H1 (cell line): ENCODE measurements at regions not wholly inside any gene's neighbourhood (a gene's known extent, or its start where the extent isn't known, plus 50 kb on each side); places are given as distances from the start of the nearest gene placed in this dataset.

Source experiments
- CTCF ChIA-PET: fragments of 300-600 bp; sonication (Branson Sonifier 250); formaldehyde crosslinking; loops from one replicate; lab custom pipeline; 2021; ENCODE audit not compliant: partially characterized antibody; lab: Charles Lee
- POLR2A ChIA-PET: fragments of 300-600 bp; sonication (Branson Sonifier 250); formaldehyde crosslinking; loops from one replicate; lab custom pipeline; 2021; ENCODE audit warnings: inconsistent platforms; ENCODE audit not compliant: partially characterized antibody; lab: Charles Lee
- DNase-seq, 2 experiments: peaks; one replicate each; pipeline versions ENCODE4 v3.0.0 to v3.0.0-alpha.2; 2010 to 2022; ENCODE audit warnings: low spot score in 2 of 2, low read depth in 1 of 2, mixed read lengths in 1 of 2
- FAIRE-seq: peaks from 2 replicates; lab custom pipeline; 2011; peaks lifted over from hg19 to GRCh38; lab: Jason Lieb, UNC
- H2AFZ ChIP-seq: 2 replicates; pipeline ENCODE4 v1.8.1; 2012; ENCODE audit warnings: low read length, inconsistent platforms
- H2AK5ac ChIP-seq: 2 replicates; pipeline ENCODE4 v1.6.1; 2013; ENCODE audit warnings: low read depth, low read length
- H2BK120ac ChIP-seq: replicated peaks from 2 replicates; pipeline ENCODE3; 2013; ENCODE audit warnings: low read depth, low read length, inconsistent platforms
- H2BK12ac ChIP-seq: 2 replicates; pipeline ENCODE4 v1.6.1; 2013; ENCODE audit warnings: low read depth, low read length
- H2BK15ac ChIP-seq: 2 replicates; pipeline ENCODE4 v1.6.1; 2013; ENCODE audit warnings: low read length
- H2BK20ac ChIP-seq: 2 replicates; pipeline ENCODE4 v1.6.1; 2013; ENCODE audit warnings: low read length
- H2BK5ac ChIP-seq: 2 replicates; pipeline ENCODE4 v1.6.1; 2013; ENCODE audit warnings: low read depth, low read length
- H3K14ac ChIP-seq: 2 replicates; pipeline ENCODE4 v1.6.1; 2013; ENCODE audit warnings: inconsistent platforms; ENCODE audit not compliant: insufficient read length
- H3K18ac ChIP-seq: 2 replicates; pipeline ENCODE4 v1.6.1; 2013; ENCODE audit warnings: low read length; ENCODE audit errors: extremely low read depth
- H3K23ac ChIP-seq: 2 replicates; pipeline ENCODE4 v1.6.1; 2013; ENCODE audit warnings: inconsistent platforms; ENCODE audit not compliant: insufficient read length
- H3K23me2 ChIP-seq: 2 replicates; pipeline ENCODE4 v1.6.1; 2013; ENCODE audit warnings: low read depth, low read length
- H3K27ac ChIP-seq: 2 replicates; pipeline ENCODE4 v1.6.1; 2011; ENCODE audit warnings: low read depth, low read length, inconsistent platforms
- H3K27me3 ChIP-seq, 4 experiments: replicated peaks in 1 of 4; 1 replicate in 1 of 4; 2 replicates in 3 of 4; pipeline versions ENCODE4 v1.6.1 to v1.8.1; 2011 to 2013; ENCODE audit warnings: low read length in 3 of 4, mild to moderate bottlenecking in 3 of 4, inconsistent platforms in 2 of 4, mixed read lengths in 2 of 4, moderate library complexity in 1 of 4; ENCODE audit not compliant: control insufficient read depth in 3 of 4, insufficient read depth in 3 of 4; ENCODE audit errors: extremely low read depth in 1 of 4
- H3K36me3 ChIP-seq, 4 experiments: 2 replicates each; pipeline versions ENCODE4 v1.6.1 to v1.8.1; 2011 to 2013; ENCODE audit warnings: mild to moderate bottlenecking in 4 of 4, low read length in 3 of 4, moderate library complexity in 2 of 4, control low read depth in 1 of 4, inconsistent platforms in 1 of 4; ENCODE audit not compliant: insufficient read depth in 4 of 4, control insufficient read depth in 2 of 4
- H3K4ac ChIP-seq: replicated peaks from 2 replicates; pipeline ENCODE3; 2013; ENCODE audit warnings: low read length, low read depth, mixed read lengths, inconsistent platforms; ENCODE audit not compliant: insufficient read length
- H3K4me1 ChIP-seq, 4 experiments: replicated peaks in 1 of 4; 1 replicate in 1 of 4; 2 replicates in 3 of 4; pipeline versions ENCODE4 v1.6.1 to v1.8.1; 2011 to 2013; ENCODE audit warnings: low read length in 3 of 4, inconsistent platforms in 2 of 4, mixed read lengths in 1 of 4; ENCODE audit not compliant: insufficient read depth in 4 of 4, control insufficient read depth in 3 of 4
- H3K4me2 ChIP-seq, 2 experiments: 2 replicates each; pipeline versions ENCODE4 v1.6.1 to v1.8.1; 2011 to 2013; ENCODE audit warnings: low read depth in 2 of 2, low read length in 2 of 2, control low read depth in 1 of 2, inconsistent platforms in 1 of 2, mild to moderate bottlenecking in 1 of 2; ENCODE audit not compliant: insufficient read depth in 1 of 2
- H3K4me3 ChIP-seq, 4 experiments: fragments of 200-600, 300-600 bp in 1 of 4; sonication (generic), shearing (Covaris generic), sonication (Bioruptor Twin) in 1 of 4; 2 replicates each; pipeline versions ENCODE4 v1.5.1 to v1.8.1; 2011 to 2016; ENCODE audit warnings: low read length in 4 of 4, low read depth in 3 of 4, control low read depth in 2 of 4, inconsistent platforms in 2 of 4, mild to moderate bottlenecking in 2 of 4, mixed read lengths in 1 of 4, moderate library complexity in 1 of 4; ENCODE audit not compliant: insufficient read depth in 2 of 4; ENCODE audit errors: extremely low read depth in 1 of 4
- H3K56ac ChIP-seq: replicated peaks from 2 replicates; pipeline ENCODE3; 2013; ENCODE audit warnings: low read depth, mild to moderate bottlenecking, mixed read lengths, low read length, inconsistent platforms; ENCODE audit not compliant: insufficient read length
- H3K79me1 ChIP-seq: 2 replicates; pipeline ENCODE4 v1.6.1; 2013; ENCODE audit warnings: low read depth, low read length, control low read depth
- H3K79me2 ChIP-seq, 2 experiments: 2 replicates each; pipeline versions ENCODE4 v1.6.1 to v1.8.1; 2012 to 2013; ENCODE audit warnings: low read length in 2 of 2, mild to moderate bottlenecking in 2 of 2, inconsistent platforms in 1 of 2; ENCODE audit not compliant: insufficient read depth in 2 of 2, control insufficient read depth in 1 of 2
- H3K9ac ChIP-seq, 4 experiments: replicated peaks in 1 of 4; 1 replicate in 1 of 4; 2 replicates in 3 of 4; pipeline versions ENCODE4 v1.6.1 to v1.8.1; 2011 to 2013; ENCODE audit warnings: low read depth in 3 of 4, low read length in 3 of 4, control low read depth in 2 of 4, mild to moderate bottlenecking in 2 of 4, moderate library complexity in 2 of 4, inconsistent platforms in 1 of 4; ENCODE audit errors: extremely low read depth in 1 of 4
- H3K9me3 ChIP-seq, 2 experiments: 2 replicates each; pipeline versions ENCODE4 v1.6.1 to v1.8.1; 2012 to 2013; ENCODE audit warnings: mild to moderate bottlenecking in 2 of 2, moderate library complexity in 2 of 2, control low read depth in 1 of 2, inconsistent platforms in 1 of 2, low read depth in 1 of 2, low read length in 1 of 2, mixed read lengths in 1 of 2; ENCODE audit not compliant: insufficient read depth in 2 of 2
- H4K20me1 ChIP-seq, 2 experiments: replicated peaks in 1 of 2; 2 replicates each; pipeline versions ENCODE3 to v1.8.1; 2011 to 2013; ENCODE audit warnings: inconsistent platforms in 2 of 2, low read length in 2 of 2, mild to moderate bottlenecking in 1 of 2; ENCODE audit not compliant: insufficient read depth in 2 of 2, control insufficient read depth in 1 of 2
- H4K5ac ChIP-seq: 2 replicates; pipeline ENCODE4 v1.6.1; 2013; ENCODE audit warnings: low read length, low read depth, mixed read lengths, inconsistent platforms; ENCODE audit not compliant: insufficient read length
- H4K8ac ChIP-seq: 2 replicates; pipeline ENCODE4 v1.8.0; 2013; ENCODE audit warnings: mild to moderate bottlenecking, moderate library complexity, low read length, inconsistent platforms; ENCODE audit not compliant: insufficient read depth; ENCODE audit errors: extremely low read depth
- H4K91ac ChIP-seq: replicated peaks from 2 replicates; pipeline ENCODE3; 2013; ENCODE audit warnings: low read length, mixed read lengths, inconsistent platforms; ENCODE audit not compliant: insufficient read length
- ATF3 ChIP-seq: IDR thresholded peaks from 2 replicates; pipeline ENCODE4 v1.6.1; 2011; ENCODE audit warnings: low read depth, mild to moderate bottlenecking, low read length; ENCODE audit not compliant: insufficient read depth
- CBX5 ChIP-seq: fragments of 300-800, 300-1000 bp; sonication (generic); IDR thresholded peaks from 2 replicates; pipeline ENCODE4 v1.7.1; 2016; ENCODE audit warnings: antibody characterized with exemption, low read length, low read depth
- CEBPB ChIP-seq: IDR thresholded peaks from 2 replicates; pipeline ENCODE4 v1.6.1; 2012; ENCODE audit warnings: low read depth, low read length
- CTBP2 ChIP-seq: IDR thresholded peaks from 2 replicates; pipeline ENCODE4 v1.7.0; 2011; ENCODE audit warnings: borderline replicate concordance, mild to moderate bottlenecking, moderate library complexity, mixed read lengths, low read length; ENCODE audit not compliant: insufficient read depth, insufficient read length
- CTCF ChIP-seq, 3 experiments: IDR thresholded peaks; 1 replicate in 2 of 3; 2 replicates in 1 of 3; pipeline versions ENCODE4 v1.5.1 to v1.6.1; 2011; ENCODE audit warnings: low read length in 3 of 3, mild to moderate bottlenecking in 3 of 3, inconsistent platforms in 2 of 3, low read depth in 1 of 3, moderate library complexity in 1 of 3; ENCODE audit not compliant: insufficient read depth in 1 of 3; ENCODE audit errors: control extremely low read depth in 1 of 3
- HDAC2 ChIP-seq, 2 experiments: fragments of 300-600 bp in 1 of 2; sonication (generic) in 1 of 2; IDR thresholded peaks; 2 replicates each; pipeline ENCODE4 v1.6.1; 2011 to 2012; ENCODE audit warnings: low read depth in 2 of 2, low read length in 2 of 2, mild to moderate bottlenecking in 2 of 2, moderate library complexity in 2 of 2, borderline replicate concordance in 1 of 2, inconsistent platforms in 1 of 2
- JUND ChIP-seq: IDR thresholded peaks from 2 replicates; pipeline ENCODE4 v1.6.1; 2011; ENCODE audit warnings: mild to moderate bottlenecking, improper control_type of control experiment, low read length
- RFX5 ChIP-seq: IDR thresholded peaks from 2 replicates; pipeline ENCODE4 v1.6.1; 2011; ENCODE audit warnings: low read depth, low read length, improper control_type of control experiment, borderline replicate concordance
- SIN3A ChIP-seq, 2 experiments: IDR thresholded peaks in 1 of 2; conservative IDR thresholded peaks in 1 of 2; 2 replicates each; pipeline ENCODE4 v1.6.1; 2011 to 2012; ENCODE audit warnings: low read length in 2 of 2, improper control_type of control experiment in 1 of 2, low read depth in 1 of 2, mild to moderate bottlenecking in 1 of 2
- SP2 ChIP-seq: IDR thresholded peaks from 2 replicates; pipeline ENCODE4 v1.6.1; 2012; ENCODE audit warnings: mild to moderate bottlenecking, low read length, inconsistent platforms
- WGBS, 2 experiments: shearing (Covaris generic) in 1 of 2; methylation state at CpG; one replicate each; pipeline versions ENCODE4 v1.1.6 to v1.1.7; 2013 to 2015; ENCODE audit warnings: low lambda C conversion rate in 2 of 2, mixed read lengths in 2 of 2, inconsistent platforms in 1 of 2, low coverage in 1 of 2, missing lambda C conversion rate in 1 of 2; ENCODE audit not compliant: insufficient replicate concordance in 2 of 2, insufficient coverage in 1 of 2, insufficient read length in 1 of 2; ENCODE audit errors: extremely low coverage in 1 of 2, missing lambda C conversion rate in 1 of 2; 5-methylcytosine and 5-hydroxymethylcytosine counted together

- H3K36me3 ChIP-seq: no peaks in the 10 kb centered on the region
- no peak overlapping the region for H3K14ac ChIP-seq
- H3K23me2 ChIP-seq: no peaks in the 10 kb centered on the region
- H2BK15ac ChIP-seq: no peak overlapping the region
- POLR2A ChIA-PET: interaction anchor here (0.7 kb wide), 1 partner anchor 29 kb away, joined by 4 read pairs; no protein-coding TSS in a partner anchor
- H2BK20ac ChIP-seq: no peak overlapping the region
- H3K4me2 ChIP-seq: no peak overlapping the region
- no peaks in the 10 kb centered on the region for H3K79me1 ChIP-seq
- FAIRE-seq: no peak
- no peak overlapping the region for H2BK120ac ChIP-seq
- CTCF ChIA-PET: interaction anchor here (0.6 to 0.9 kb wide), 3 partner anchors 55 to 247 kb away, joined by 3 read pairs; no protein-coding TSS in a partner anchor
- H3K79me2 ChIP-seq: no peaks in the 10 kb centered on the region
- no peak overlapping the region for H4K8ac ChIP-seq
- no peak overlapping the region for H2AK5ac ChIP-seq
- 83% methylated on average over 2 of the region's 2 CpGs; no CpG with 5 or more reads in 1 of the 2 experiments for WGBS, 2 experiments
- DNase-seq: no peak
- H3K27me3 ChIP-seq: no peaks in the 10 kb centered on the region
- no peak overlapping the region for H3K23ac ChIP-seq
- H3K4me1 ChIP-seq: no peaks in the 10 kb centered on the region
- no peak overlapping the region for H4K5ac ChIP-seq
- no peak overlapping the region for H3K18ac ChIP-seq
- H4K91ac ChIP-seq: no peak overlapping the region
- H3K9me3 ChIP-seq: no peaks in the 10 kb centered on the region
- no peak overlapping the region for H3K27ac ChIP-seq
- no peaks in the 10 kb centered on the region for H4K20me1 ChIP-seq
- no peak overlapping the region for H3K56ac ChIP-seq
- no peak overlapping the region for H2AFZ ChIP-seq
- no peak overlapping the region for H3K4me3 ChIP-seq
- H2BK5ac ChIP-seq: no peak overlapping the region
- H3K9ac ChIP-seq: no peak overlapping the region
- no peak overlapping the region for H3K4ac ChIP-seq
- no peak overlapping the region for H2BK12ac ChIP-seq
- TF ChIP-seq CTBP2: no peak
- no peak for TF ChIP-seq CTCF (IDR thresholded peaks at IDR 0.05; ENCODE audit: control extremely low read depth in 1 of 3, insufficient read depth in 1 of 3, low read depth in 1 of 3, low read length in 3 of 3)
- no peak for TF ChIP-seq CEBPB
- TF ChIP-seq SP2: no peak
- TF ChIP-seq SIN3A (conservative IDR thresholded peaks at IDR 0.05 in 1 of 2, IDR thresholded peaks at IDR 0.05 in 1 of 2; ENCODE audit: low read depth in 1 of 2, low read length in 2 of 2): no peak
- no peak for TF ChIP-seq ATF3
- TF ChIP-seq RFX5: no peak
- no peak for TF ChIP-seq HDAC2 (IDR thresholded peaks at IDR 0.05; ENCODE audit: borderline replicate concordance in 1 of 2, low read depth in 2 of 2, low read length in 2 of 2)
- TF ChIP-seq CBX5: no peak
- TF ChIP-seq JUND: no peak
Measured at GRCh38 chr17:33889766-33890165, 365.3 kb upstream of the CCL2 start.
